KMS-11 (cell line): ENCODE measurements at regions not wholly inside any gene's neighbourhood (a gene's known extent, or its start where the extent isn't known, plus 50 kb on each side); places are given as distances from the start of the nearest gene placed in this dataset.

Experiments
- H2AFZ ChIP-seq: fragments of 200-600 bp; sonication (generic); 2 replicates; pipeline ENCODE4 v1.6.1; 2016; ENCODE audit warnings: antibody characterized with exemption, mixed run types, low read depth
- H3K27ac ChIP-seq: fragments of 200-600 bp; sonication (generic); 2 replicates; pipeline ENCODE4 v1.6.1; 2016; ENCODE audit warnings: mild to moderate bottlenecking, mixed run types
- H3K27me3 ChIP-seq: fragments of 200-600 bp; sonication (generic); 2 replicates; pipeline ENCODE4 v1.6.1; 2017; ENCODE audit warnings: mild to moderate bottlenecking, low read depth, mixed run types, moderate library complexity; ENCODE audit not compliant: insufficient read depth
- H3K36me3 ChIP-seq: fragments of 200-600 bp; sonication (generic); 2 replicates; pipeline ENCODE4 v1.6.1; 2017; ENCODE audit warnings: mild to moderate bottlenecking, mixed run types; ENCODE audit not compliant: insufficient read depth
- H3K4me1 ChIP-seq: fragments of 200-600 bp; sonication (generic); 2 replicates; pipeline ENCODE4 v1.6.1; 2016; ENCODE audit warnings: mild to moderate bottlenecking, low read depth, mixed run types; ENCODE audit not compliant: poor library complexity, severe bottlenecking
- H3K4me2 ChIP-seq: fragments of 200-600 bp; sonication (generic); 2 replicates; pipeline ENCODE4 v1.7.0; 2016; ENCODE audit warnings: mild to moderate bottlenecking, mixed run types
- H3K4me3 ChIP-seq: fragments of 200-600 bp; sonication (generic); IDR thresholded peaks from 2 replicates; pipeline ENCODE4 v1.6.1; 2017; ENCODE audit warnings: low read depth, low read length, mixed read lengths; ENCODE audit not compliant: insufficient read depth
- H3K79me2 ChIP-seq: fragments of 200-600 bp; sonication (generic); 2 replicates; pipeline ENCODE4 v1.6.1; 2016; ENCODE audit warnings: low read depth, mixed run types; ENCODE audit not compliant: insufficient read depth
- H3K9ac ChIP-seq: fragments of 200-600 bp; sonication (generic); 2 replicates; pipeline ENCODE4 v1.6.1; 2016; ENCODE audit warnings: mild to moderate bottlenecking, mixed run types
- H4K20me1 ChIP-seq: fragments of 200-600 bp; sonication (generic); 2 replicates; pipeline ENCODE4 v1.6.1; 2016; ENCODE audit warnings: mild to moderate bottlenecking, mixed run types; ENCODE audit not compliant: insufficient read depth
- TF ChIP-seq, protein P1 (sequence below): fragments of 200-600 bp; sonication (generic); conservative IDR thresholded peaks from 2 replicates; pipeline ENCODE4 v1.6.1; 2017; ENCODE audit warnings: low read depth, mild to moderate bottlenecking, antibody characterized with exemption, low read length, moderate library complexity, mixed read lengths

DNA sequence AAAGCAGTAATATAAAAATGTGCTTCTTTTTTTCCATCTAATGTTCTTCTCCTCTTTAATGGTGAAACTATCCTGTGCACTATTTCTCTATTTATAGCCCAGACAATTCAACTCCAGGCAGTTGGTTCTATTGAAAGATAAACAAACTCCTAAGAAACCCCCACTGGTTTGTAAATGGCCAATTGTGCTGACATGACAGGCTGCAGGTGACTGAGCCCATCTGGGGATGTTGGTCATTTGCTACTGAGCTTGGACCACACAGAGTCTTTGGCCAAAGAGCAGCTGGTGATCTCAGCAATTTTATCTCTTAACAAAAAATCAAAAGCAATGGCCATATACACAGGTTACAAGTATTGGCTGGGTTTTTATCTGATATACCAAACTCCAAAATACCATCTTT, 631.8 kb upstream of the CELF2 start:
- TF ChIP-seq, protein P1, sequence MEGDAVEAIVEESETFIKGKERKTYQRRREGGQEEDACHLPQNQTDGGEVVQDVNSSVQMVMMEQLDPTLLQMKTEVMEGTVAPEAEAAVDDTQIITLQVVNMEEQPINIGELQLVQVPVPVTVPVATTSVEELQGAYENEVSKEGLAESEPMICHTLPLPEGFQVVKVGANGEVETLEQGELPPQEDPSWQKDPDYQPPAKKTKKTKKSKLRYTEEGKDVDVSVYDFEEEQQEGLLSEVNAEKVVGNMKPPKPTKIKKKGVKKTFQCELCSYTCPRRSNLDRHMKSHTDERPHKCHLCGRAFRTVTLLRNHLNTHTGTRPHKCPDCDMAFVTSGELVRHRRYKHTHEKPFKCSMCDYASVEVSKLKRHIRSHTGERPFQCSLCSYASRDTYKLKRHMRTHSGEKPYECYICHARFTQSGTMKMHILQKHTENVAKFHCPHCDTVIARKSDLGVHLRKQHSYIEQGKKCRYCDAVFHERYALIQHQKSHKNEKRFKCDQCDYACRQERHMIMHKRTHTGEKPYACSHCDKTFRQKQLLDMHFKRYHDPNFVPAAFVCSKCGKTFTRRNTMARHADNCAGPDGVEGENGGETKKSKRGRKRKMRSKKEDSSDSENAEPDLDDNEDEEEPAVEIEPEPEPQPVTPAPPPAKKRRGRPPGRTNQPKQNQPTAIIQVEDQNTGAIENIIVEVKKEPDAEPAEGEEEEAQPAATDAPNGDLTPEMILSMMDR: no peak
- Histone ChIP-seq H3K9ac (no peak overlapping the region), H3K4me3 (no peak overlapping the region), H3K79me2 (no peaks in the 10 kb centered on the region), H3K27ac (no peak overlapping the region), H3K36me3 (no peaks in the 10 kb centered on the region), H2AFZ (no peak overlapping the region), H3K4me2 (no peak overlapping the region), H4K20me1 (no peaks in the 10 kb centered on the region), H3K4me1 (no peaks in the 10 kb centered on the region), H3K27me3 (no peaks in the 10 kb centered on the region)

DNA sequence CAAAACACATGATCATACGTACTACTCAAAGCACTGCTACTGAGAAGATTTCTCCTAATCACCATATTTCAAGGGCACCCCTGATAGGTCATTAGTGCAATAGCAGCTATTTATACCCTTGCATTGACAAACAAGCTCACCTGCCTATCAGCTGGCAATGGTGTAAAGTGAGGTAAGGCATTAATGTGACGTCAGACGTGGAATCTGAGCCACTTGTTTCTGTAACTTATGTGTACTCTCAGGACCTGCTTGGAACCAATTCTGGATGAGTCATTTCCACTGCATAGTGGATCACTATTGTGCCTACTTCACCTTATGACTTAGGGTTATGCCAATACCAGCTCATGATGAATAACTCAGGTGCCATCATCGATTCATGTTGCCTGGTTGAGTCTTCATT, 628.5 kb upstream of the CELF2 start:
- Histone ChIP-seq H3K79me2 (no peaks in the 10 kb centered on the region), H3K27me3 (no peaks in the 10 kb centered on the region), H4K20me1 (no peaks in the 10 kb centered on the region), H3K36me3 (no peaks in the 10 kb centered on the region), H3K4me3 (no peak overlapping the region), H3K4me2 (no peak overlapping the region), H3K4me1 (no peaks in the 10 kb centered on the region), H3K27ac (no peak overlapping the region), H2AFZ (no peak overlapping the region), H3K9ac (no peak overlapping the region)
- TF ChIP-seq, protein P1: no peak

DNA sequence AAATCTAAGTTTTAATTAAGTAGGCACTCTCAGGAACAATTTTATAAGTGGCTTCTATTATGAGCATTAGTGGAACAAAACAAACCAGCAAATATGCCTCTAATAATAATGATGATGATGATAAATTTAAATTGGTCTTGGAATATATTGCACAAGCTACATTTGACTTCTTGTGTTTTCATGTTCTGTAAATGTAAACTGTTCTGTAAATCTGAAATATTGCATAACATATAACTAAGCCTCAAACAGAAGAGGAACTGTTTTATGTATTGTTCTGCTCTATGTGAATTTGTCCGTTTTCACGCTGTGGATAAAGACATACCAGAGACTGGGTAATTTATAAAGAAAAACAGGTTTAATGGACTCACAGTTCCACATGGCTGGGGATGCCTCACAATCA, 625.2 kb upstream of the CELF2 start:
- H3K27ac ChIP-seq: no peak overlapping the region
- no peaks in the 10 kb centered on the region for H3K4me1 ChIP-seq
- H3K4me2 ChIP-seq: no peak overlapping the region
- no peak overlapping the region for H3K4me3 ChIP-seq
- no peak overlapping the region for H3K9ac ChIP-seq
- TF ChIP-seq, protein P1: no peak
- no peaks in the 10 kb centered on the region for H3K79me2 ChIP-seq
- H2AFZ ChIP-seq: no peak overlapping the region
- H3K27me3 ChIP-seq: no peaks in the 10 kb centered on the region
- H4K20me1 ChIP-seq: no peaks in the 10 kb centered on the region
- no peaks in the 10 kb centered on the region for H3K36me3 ChIP-seq

DNA sequence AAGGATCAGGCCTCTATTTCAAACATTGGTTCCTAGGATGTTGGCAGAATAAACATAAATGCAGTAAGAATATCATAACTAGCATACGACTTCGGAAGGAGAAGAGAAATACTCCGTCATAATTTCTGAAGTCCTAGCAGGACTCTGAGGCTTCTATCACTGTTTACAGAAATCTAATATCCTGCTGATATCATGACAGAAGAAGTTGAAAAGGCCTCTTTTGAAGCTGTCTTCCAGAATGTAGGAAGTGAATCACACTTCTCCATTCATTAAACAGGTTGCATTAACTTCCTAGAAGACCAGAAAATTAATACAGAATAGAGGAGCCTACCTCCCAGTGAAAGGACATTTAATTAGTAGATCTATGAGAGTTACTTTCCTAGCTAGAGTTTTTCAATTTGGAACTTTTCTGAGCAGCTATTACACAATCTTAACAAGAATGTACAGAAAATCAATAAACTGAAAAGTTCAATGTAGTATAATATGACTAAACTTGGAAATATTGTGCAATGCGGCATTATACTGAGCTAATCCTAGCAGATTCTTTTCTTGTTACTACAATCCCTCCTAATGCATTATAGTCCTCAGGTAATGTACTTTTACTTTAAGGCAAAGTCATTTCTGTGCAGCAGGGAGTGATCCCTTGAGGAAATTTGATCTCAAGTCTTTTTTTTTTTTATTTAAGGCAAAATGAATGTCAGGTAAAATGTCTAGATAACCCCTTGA, 622.6 kb upstream of the CELF2 start:
- H3K4me3 ChIP-seq: no peak overlapping the region
- no peaks in the 10 kb centered on the region for H3K4me1 ChIP-seq
- H2AFZ ChIP-seq: no peak overlapping the region
- H3K79me2 ChIP-seq: no peaks in the 10 kb centered on the region
- TF ChIP-seq, protein P1: no peak
- no peak overlapping the region for H3K27ac ChIP-seq
- H3K4me2 ChIP-seq: no peak overlapping the region
- H4K20me1 ChIP-seq: no peaks in the 10 kb centered on the region
- no peaks in the 10 kb centered on the region for H3K36me3 ChIP-seq
- no peak overlapping the region for H3K9ac ChIP-seq
- no peaks in the 10 kb centered on the region for H3K27me3 ChIP-seq
